H9 (cell line): ENCODE measurements at regions not wholly inside any gene's neighbourhood (a gene's known extent, or its start where the extent isn't known, plus 50 kb on each side); places are given as distances from the start of the nearest gene placed in this dataset.

Experiments
- DNase-seq: peaks from one replicate; pipeline ENCODE4 v3.0.0-alpha.2; 2017
- H2AFZ ChIP-seq: one replicate; pipeline ENCODE4 v1.6.1; 2013; ENCODE audit warnings: mild to moderate bottlenecking, low read length, control low read depth, moderate library complexity
- H2AK5ac ChIP-seq: 2 replicates; pipeline ENCODE4 v1.6.1; 2013; ENCODE audit warnings: low read length, control low read depth, mixed read lengths; ENCODE audit not compliant: insufficient read length
- H2BK120ac ChIP-seq: one replicate; pipeline ENCODE4 v1.6.1; 2013; ENCODE audit warnings: low read depth, mild to moderate bottlenecking, low read length, control low read depth, inconsistent platforms; ENCODE audit not compliant: poor library complexity, severe bottlenecking
- H2BK12ac ChIP-seq: 2 replicates; pipeline ENCODE4 v1.6.1; 2013; ENCODE audit warnings: low read length, control low read depth, mixed read lengths, low read depth; ENCODE audit not compliant: insufficient read length
- H2BK15ac ChIP-seq: 2 replicates; pipeline ENCODE4 v1.6.1; 2013; ENCODE audit warnings: low read depth, low read length, control low read depth
- H2BK20ac ChIP-seq: one replicate; pipeline ENCODE4 v1.6.1; 2013; ENCODE audit warnings: low read depth, mild to moderate bottlenecking, low read length, control low read depth, inconsistent platforms; ENCODE audit not compliant: poor library complexity, severe bottlenecking
- H2BK5ac ChIP-seq: 2 replicates; pipeline ENCODE4 v1.6.1; 2013; ENCODE audit warnings: low read length, control low read depth, mixed read lengths; ENCODE audit not compliant: insufficient read length
- H3K14ac ChIP-seq: 2 replicates; pipeline ENCODE4 v1.6.1; 2013; ENCODE audit warnings: low read length, control low read depth; ENCODE audit not compliant: insufficient read depth
- H3K18ac ChIP-seq: 2 replicates; pipeline ENCODE4 v1.6.1; 2013; ENCODE audit warnings: low read depth, mild to moderate bottlenecking, mixed read lengths, low read length, control low read depth; ENCODE audit not compliant: insufficient read length
- H3K23ac ChIP-seq: 2 replicates; pipeline ENCODE4 v1.6.1; 2013; ENCODE audit warnings: low read length, control low read depth, mixed read lengths, low read depth; ENCODE audit not compliant: insufficient read length
- H3K23me2 ChIP-seq: 2 replicates; pipeline ENCODE4 v1.6.1; 2013; ENCODE audit warnings: low read depth, mild to moderate bottlenecking, mixed read lengths, low read length, control low read depth; ENCODE audit not compliant: insufficient read length, poor library complexity, severe bottlenecking
- H3K27ac ChIP-seq: 2 replicates; pipeline ENCODE4 v1.5.1; 2013; ENCODE audit warnings: low read length, control low read depth, mixed read lengths, low read depth; ENCODE audit not compliant: insufficient read length
- H3K27me3 ChIP-seq: 2 replicates; pipeline ENCODE4 v1.6.1; 2013; ENCODE audit warnings: low read length, control low read depth, inconsistent platforms; ENCODE audit not compliant: insufficient read depth
- H3K4ac ChIP-seq: 2 replicates; pipeline ENCODE4 v1.6.1; 2013; ENCODE audit warnings: low read depth, mild to moderate bottlenecking, control low read depth, inconsistent platforms, low read length, moderate library complexity
- H3K4me1 ChIP-seq: 2 replicates; pipeline ENCODE4 v1.6.1; 2013; ENCODE audit warnings: low read length, control low read depth, inconsistent platforms; ENCODE audit not compliant: insufficient read depth
- H3K4me2 ChIP-seq: 2 replicates; pipeline ENCODE4 v1.6.1; 2013; ENCODE audit warnings: low read length, control low read depth, mixed read lengths; ENCODE audit not compliant: insufficient read length, insufficient read depth
- H3K56ac ChIP-seq: 2 replicates; pipeline ENCODE4 v1.6.1; 2013; ENCODE audit warnings: low read depth, mild to moderate bottlenecking, mixed read lengths, low read length, control low read depth; ENCODE audit not compliant: insufficient read length
- H3K79me1 ChIP-seq: 2 replicates; pipeline ENCODE4 v1.6.1; 2013; ENCODE audit warnings: low read depth, mild to moderate bottlenecking, moderate library complexity, low read length, control low read depth, inconsistent platforms; ENCODE audit not compliant: insufficient read depth, poor library complexity, severe bottlenecking
- H3K79me2 ChIP-seq: 2 replicates; pipeline ENCODE4 v1.6.1; 2013; ENCODE audit warnings: low read length, control low read depth, inconsistent platforms; ENCODE audit not compliant: insufficient read depth
- H3K9ac ChIP-seq: 2 replicates; pipeline ENCODE4 v1.6.1; 2013; ENCODE audit warnings: low read length, control low read depth, mixed read lengths; ENCODE audit not compliant: insufficient read length; ENCODE audit errors: extremely low read depth
- H3K9me3 ChIP-seq: one replicate; pipeline ENCODE4 v1.6.1; 2013; ENCODE audit warnings: low read depth, low read length, inconsistent platforms; ENCODE audit not compliant: control insufficient read depth
- H3T11ph ChIP-seq: one replicate; pipeline ENCODE4 v1.6.1; 2013; ENCODE audit warnings: mild to moderate bottlenecking, low read length, control low read depth, inconsistent platforms
- H4K20me1 ChIP-seq: one replicate; pipeline ENCODE4 v1.6.1; 2013; ENCODE audit not compliant: control insufficient read depth, insufficient read length, insufficient read depth
- H4K5ac ChIP-seq: 2 replicates; pipeline ENCODE4 v1.6.1; 2013; ENCODE audit warnings: low read depth, mild to moderate bottlenecking, mixed read lengths, low read length, control low read depth; ENCODE audit not compliant: insufficient read length
- H4K8ac ChIP-seq: replicated peaks from 2 replicates; pipeline ENCODE4 v1.6.1; 2013; ENCODE audit warnings: low read length, control low read depth, mixed read lengths, low read depth; ENCODE audit not compliant: insufficient read length
- H4K91ac ChIP-seq: 2 replicates; pipeline ENCODE4 v1.6.1; 2013; ENCODE audit warnings: low read depth, mild to moderate bottlenecking, moderate library complexity, mixed read lengths, low read length, control low read depth; ENCODE audit not compliant: insufficient read length
- H3K27ac Mint-ChIP-seq, 3 experiments: 2 replicates in 2 of 3; 3 replicates in 1 of 3; pipeline ENCODE4 v1.8.0; 2020 to 2021; ENCODE audit warnings: mixed read lengths in 3 of 3, mild to moderate bottlenecking in 1 of 3, moderate library complexity in 1 of 3
- H3K27me3 Mint-ChIP-seq: 2 replicates; pipeline ENCODE4 v1.8.0; 2021; ENCODE audit warnings: low read depth, mild to moderate bottlenecking, moderate library complexity, mixed read lengths
- H3K36me3 Mint-ChIP-seq, 3 experiments: 2 replicates in 2 of 3; 3 replicates in 1 of 3; pipeline ENCODE4 v1.8.0; 2020 to 2021; ENCODE audit warnings: low read depth in 3 of 3, mixed read lengths in 3 of 3; ENCODE audit not compliant: insufficient read depth in 1 of 3
- H3K4me1 Mint-ChIP-seq, 2 experiments: 2 replicates each; pipeline ENCODE4 v1.8.0; 2020; ENCODE audit warnings: mixed read lengths in 2 of 2
- H3K4me3 Mint-ChIP-seq, 2 experiments: 2 replicates in 1 of 2; 3 replicates in 1 of 2; pipeline ENCODE4 v1.8.0; 2020 to 2021; ENCODE audit warnings: mild to moderate bottlenecking in 2 of 2, mixed read lengths in 2 of 2, moderate library complexity in 1 of 2
- H3K9me3 Mint-ChIP-seq, 2 experiments: 2 replicates in 1 of 2; 3 replicates in 1 of 2; pipeline ENCODE4 v1.8.0; 2020; ENCODE audit warnings: mild to moderate bottlenecking in 2 of 2, mixed read lengths in 2 of 2, moderate library complexity in 1 of 2
- CTCF ChIP-seq: fragments of 200-600 bp; sonication (generic); conservative IDR thresholded peaks from 3 replicates; pipeline ENCODE4 v1.8.0; 2021; ENCODE audit warnings: antibody characterized with exemption, mild to moderate bottlenecking
- WGBS: extraction: QIAGEN DNeasy Blood & Tissue Kit; methylation state at CpG from one replicate; pipeline ENCODE4 v1.1.7; 2013; ENCODE audit warnings: missing lambda C conversion rate, low lambda C conversion rate, mixed read lengths; ENCODE audit not compliant: insufficient read length; ENCODE audit errors: extremely low coverage; 5-methylcytosine and 5-hydroxymethylcytosine counted together

DNA sequence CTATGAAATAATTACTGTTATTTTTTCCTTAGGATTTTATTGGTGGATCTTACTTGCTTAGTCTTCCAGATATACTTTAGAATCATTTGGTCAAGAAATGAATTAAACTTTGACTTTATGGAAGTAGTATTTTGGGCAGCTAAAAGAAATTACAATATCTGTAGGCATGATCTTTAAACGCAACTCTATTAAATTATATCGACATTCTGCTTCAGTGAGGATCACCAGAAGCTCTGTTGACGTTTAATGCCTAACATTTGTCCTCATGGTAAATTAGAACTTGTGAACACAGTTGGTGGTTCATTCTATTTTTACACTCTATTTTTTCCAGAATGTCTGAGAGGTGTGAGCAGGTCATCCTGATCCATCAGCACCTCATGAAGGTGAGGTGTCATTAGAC lies 211.6 kb downstream of the TMEM167A start:
- Histone ChIP-seq H3T11ph (no peak overlapping the region), H3K9ac (no peak overlapping the region)
- H3K9me3 Mint-ChIP-seq, result no peaks in the 10 kb centered on the region

More for the DNA sequence above, 211.6 kb downstream of the TMEM167A start:
- Mint-ChIP-seq H3K4me3 (no peak overlapping the region), H3K36me3 (no peaks in the 10 kb centered on the region), H3K4me1 (peaks cover 14 to 16% of the 10 kb centered on the region in 2 experiments), H3K27me3 (no peaks in the 10 kb centered on the region), H3K27ac (no peak overlapping the region)
- Histone ChIP-seq H2BK15ac (no peak overlapping the region), H4K91ac (no peak overlapping the region), H4K5ac (no peak overlapping the region), H4K20me1 (no peaks in the 10 kb centered on the region), H2AK5ac (no peak overlapping the region), H3K79me2 (no peaks in the 10 kb centered on the region), H3K23me2 (no peaks in the 10 kb centered on the region), H2AFZ (no peak overlapping the region), H3K18ac (no peak overlapping the region), H3K9me3 (no peaks in the 10 kb centered on the region), H3K4me2 (no peak overlapping the region), H2BK120ac (no peak overlapping the region), H3K56ac (no peak overlapping the region), H3K27ac (no peak overlapping the region), H3K79me1 (no peaks in the 10 kb centered on the region), H3K4ac (no peak overlapping the region), H3K27me3 (no peaks in the 10 kb centered on the region), H3K14ac (no peak overlapping the region), H2BK5ac (no peak overlapping the region), H3K4me1 (no peaks in the 10 kb centered on the region; the same call in 1 of the 2 replicates), H2BK12ac (no peak overlapping the region), H3K23ac (no peak overlapping the region), H2BK20ac (no peak overlapping the region), H4K8ac (no peak overlapping the region)
- no CpG with 5 or more reads among the region's 3 CpGs for WGBS
- no peak for DNase-seq
- no peak for TF ChIP-seq CTCF
